Peyer's patch (tissue), 4 donors: ENCODE measurements at regions not wholly inside any gene's neighbourhood (a gene's known extent, or its start where the extent isn't known, plus 50 kb on each side); places are given as distances from the start of the nearest gene placed in this dataset.
"Not testable (repeated sequence)": the region's sequence is repeated elsewhere in the genome, so short reads cannot be mapped to it uniquely, and the experiment has no call there.

ENCODE experiments used
- DNase-seq, 3 donors: peaks; one replicate each; pipeline ENCODE4 v3.0.0-alpha.2; 2017 to 2019
- H3K27ac ChIP-seq, 4 donors: fragments of 200-600 bp; sonication (generic); one replicate each; pipeline ENCODE4 v1.5.1; 2016 to 2019
- H3K27me3 ChIP-seq, 2 donors: fragments of 200-600 bp; sonication (generic); one replicate each; pipeline ENCODE4 v1.5.1; 2019
- H3K36me3 ChIP-seq, 3 donors: fragments of 200-600 bp; sonication (generic); one replicate each; pipeline ENCODE4 v1.5.1; 2016 to 2019
- H3K4me1 ChIP-seq, 4 donors: fragments of 200-600 bp; sonication (generic); one replicate each; pipeline ENCODE4 v1.5.1; 2016 to 2019
- H3K4me3 ChIP-seq, 4 donors: fragments of 200-600 bp; sonication (generic); 1 replicate in 3 of 4; 2 replicates in 1 of 4; pipeline ENCODE4 v1.5.1; 2016 to 2019; ENCODE audit warnings: mild to moderate bottlenecking in 1 of 4
- H3K9me3 ChIP-seq, 4 donors: fragments of 200-600 bp; sonication (generic); one replicate each; pipeline ENCODE4 v1.5.1; 2016 to 2019; ENCODE audit warnings: mild to moderate bottlenecking in 1 of 4
- POLR2A ChIP-seq, 2 donors: fragments of 450-650 bp; IDR thresholded peaks; one replicate each; pipeline ENCODE4 v1.5.1; 2017; ENCODE audit warnings: antibody characterized with exemption in 2 of 2, mild to moderate bottlenecking in 2 of 2, moderate library complexity in 2 of 2
- TF ChIP-seq, protein P1 (sequence below), 6 experiments: fragments of 450-650 bp in 4 of 6; fragments of 200-600 bp in 2 of 6; sonication (generic) in 1 of 6; IDR thresholded peaks; one replicate each; pipeline ENCODE4 v1.5.1; 2017 to 2019; ENCODE audit warnings: antibody characterized with exemption in 6 of 6, mild to moderate bottlenecking in 3 of 6, moderate library complexity in 1 of 6

GRCh38 chrY:16645991-16646390, 1234.0 kb downstream of the CDY2B start:
- no peaks in the 10 kb centered on the region for H3K4me1 ChIP-seq
- no peaks in the 10 kb centered on the region for H3K27me3 ChIP-seq
- H3K36me3 ChIP-seq: no peaks in the 10 kb centered on the region
- TF ChIP-seq POLR2A (IDR thresholded peaks at IDR 0.05): no peak
- H3K9me3 ChIP-seq: no peaks in the 10 kb centered on the region
- DNase-seq: no peak
- H3K4me3 ChIP-seq: no peak overlapping the region
- no peak overlapping the region for H3K27ac ChIP-seq

GRCh38 chrY:16645449-16645848, 1234.6 kb downstream of the CDY2B start:
- no peak for DNase-seq
- H3K27me3 ChIP-seq: no peaks in the 10 kb centered on the region
- no peaks in the 10 kb centered on the region for H3K4me1 ChIP-seq
- H3K27ac ChIP-seq: no peak overlapping the region
- TF ChIP-seq, protein P1, sequence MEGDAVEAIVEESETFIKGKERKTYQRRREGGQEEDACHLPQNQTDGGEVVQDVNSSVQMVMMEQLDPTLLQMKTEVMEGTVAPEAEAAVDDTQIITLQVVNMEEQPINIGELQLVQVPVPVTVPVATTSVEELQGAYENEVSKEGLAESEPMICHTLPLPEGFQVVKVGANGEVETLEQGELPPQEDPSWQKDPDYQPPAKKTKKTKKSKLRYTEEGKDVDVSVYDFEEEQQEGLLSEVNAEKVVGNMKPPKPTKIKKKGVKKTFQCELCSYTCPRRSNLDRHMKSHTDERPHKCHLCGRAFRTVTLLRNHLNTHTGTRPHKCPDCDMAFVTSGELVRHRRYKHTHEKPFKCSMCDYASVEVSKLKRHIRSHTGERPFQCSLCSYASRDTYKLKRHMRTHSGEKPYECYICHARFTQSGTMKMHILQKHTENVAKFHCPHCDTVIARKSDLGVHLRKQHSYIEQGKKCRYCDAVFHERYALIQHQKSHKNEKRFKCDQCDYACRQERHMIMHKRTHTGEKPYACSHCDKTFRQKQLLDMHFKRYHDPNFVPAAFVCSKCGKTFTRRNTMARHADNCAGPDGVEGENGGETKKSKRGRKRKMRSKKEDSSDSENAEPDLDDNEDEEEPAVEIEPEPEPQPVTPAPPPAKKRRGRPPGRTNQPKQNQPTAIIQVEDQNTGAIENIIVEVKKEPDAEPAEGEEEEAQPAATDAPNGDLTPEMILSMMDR (IDR thresholded peaks at IDR 0.05): no peak
- no peak for TF ChIP-seq POLR2A (IDR thresholded peaks at IDR 0.05)
- no peaks in the 10 kb centered on the region for H3K36me3 ChIP-seq
- no peak overlapping the region for H3K4me3 ChIP-seq
- no peaks in the 10 kb centered on the region for H3K9me3 ChIP-seq

DNA sequence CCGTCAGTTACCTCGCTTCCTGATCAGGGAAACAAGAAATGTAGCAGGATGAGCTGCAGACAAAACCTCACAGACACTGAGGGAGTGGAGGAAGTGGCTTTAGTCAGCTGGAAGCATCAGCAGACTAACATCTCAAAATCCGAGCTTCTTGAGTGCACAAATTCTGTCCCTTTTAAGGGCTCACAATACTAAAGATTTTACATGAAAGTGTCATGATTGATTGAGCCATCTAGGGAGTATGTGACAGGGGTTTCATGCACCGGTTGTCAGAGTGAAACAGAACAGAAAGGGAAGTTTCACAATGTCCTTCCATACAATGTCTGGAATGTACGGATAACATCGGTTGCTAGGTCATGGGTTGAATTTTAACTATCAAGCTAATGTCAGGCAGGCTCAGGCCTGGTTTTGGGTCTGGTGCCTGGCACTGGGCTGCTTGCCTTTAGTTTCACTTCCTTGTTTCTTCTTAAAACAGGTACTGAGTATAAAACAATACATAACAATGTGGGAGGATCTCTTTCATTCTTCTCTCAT, 1235.7 kb downstream of the CDY2B start:
- no peaks in the 10 kb centered on the region for H3K27me3 ChIP-seq
- no peaks in the 10 kb centered on the region for H3K36me3 ChIP-seq
- no peaks in the 10 kb centered on the region for H3K4me1 ChIP-seq
- DNase-seq: no peak
- peak overlapping the region in 1 of 4 donors; percentile 36 for H3K27ac ChIP-seq
- TF ChIP-seq, protein P1 (IDR thresholded peaks at IDR 0.05): no peak
- TF ChIP-seq POLR2A (IDR thresholded peaks at IDR 0.05): no peak
- no peaks in the 10 kb centered on the region for H3K9me3 ChIP-seq
- H3K4me3 ChIP-seq: no peak overlapping the region

- no peaks in the 10 kb centered on the region for H3K27me3 ChIP-seq
- H3K36me3 ChIP-seq: no peaks in the 10 kb centered on the region
- no peak overlapping the region for H3K27ac ChIP-seq
- H3K4me3 ChIP-seq: no peak overlapping the region
- DNase-seq: no peak
- no peak for TF ChIP-seq POLR2A (IDR thresholded peaks at IDR 0.05)
- TF ChIP-seq, protein P1 (IDR thresholded peaks at IDR 0.05): peak in 1 of 6 experiments; percentile 19
- H3K4me1 ChIP-seq: no peaks in the 10 kb centered on the region
- H3K9me3 ChIP-seq: no peaks in the 10 kb centered on the region
Observed at GRCh38 chrY:16639777-16640176, 1240.2 kb downstream of the CDY2B start.

DNA sequence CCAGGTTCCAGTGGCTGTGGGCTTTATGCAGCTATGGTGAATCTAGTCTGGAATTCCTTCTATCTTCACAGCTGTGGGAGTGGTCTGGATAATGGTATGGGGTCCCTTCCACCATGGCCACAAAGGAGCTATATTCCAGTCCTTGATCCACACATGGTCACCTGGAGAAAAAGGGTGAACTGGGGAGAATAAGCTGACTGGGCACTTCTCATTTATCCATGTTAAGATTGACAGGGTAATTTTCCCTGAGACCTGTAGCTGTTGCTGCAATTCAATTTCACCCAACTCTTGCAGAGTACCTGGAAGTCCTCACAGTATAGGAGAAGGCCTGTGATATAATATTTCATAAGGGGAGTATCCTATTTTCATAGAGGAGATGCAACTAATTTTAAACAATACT, 1241.3 kb downstream of the CDY2B start:
- H3K27ac ChIP-seq, H3K4me3 ChIP-seq, H3K9me3 ChIP-seq, H3K27me3 ChIP-seq, H3K4me1 ChIP-seq, DNase-seq, H3K36me3 ChIP-seq: not testable (repeated sequence)

DNA sequence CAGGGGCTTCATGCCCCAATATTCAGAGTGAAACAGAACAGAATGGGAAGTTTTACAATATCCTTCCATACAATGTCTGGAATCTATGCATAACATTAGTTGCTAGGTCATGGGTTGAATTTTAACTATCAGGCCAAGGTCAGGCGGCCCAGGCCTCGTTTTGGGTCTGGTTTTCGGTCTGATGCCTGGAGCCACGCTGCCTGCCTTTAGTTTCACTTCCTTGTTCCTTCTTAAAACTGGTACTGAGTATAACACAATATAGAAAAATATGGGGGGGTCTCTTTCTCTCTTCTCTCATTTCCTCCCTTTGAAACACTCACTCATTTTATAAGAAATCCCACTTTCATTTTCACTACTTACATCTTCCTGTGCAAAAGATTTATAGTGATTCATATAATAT, 1243.8 kb downstream of the CDY2B start:
- no peak for DNase-seq
- Histone ChIP-seq H3K4me3 (no peak overlapping the region), H3K9me3 (no peaks in the 10 kb centered on the region), H3K4me1 (no peaks in the 10 kb centered on the region), H3K36me3 (no peaks in the 10 kb centered on the region), H3K27ac (no peak overlapping the region), H3K27me3 (no peaks in the 10 kb centered on the region)
- TF ChIP-seq, protein P1 (IDR thresholded peaks at IDR 0.05): no peak
- TF ChIP-seq POLR2A (IDR thresholded peaks at IDR 0.05): no peak

DNA sequence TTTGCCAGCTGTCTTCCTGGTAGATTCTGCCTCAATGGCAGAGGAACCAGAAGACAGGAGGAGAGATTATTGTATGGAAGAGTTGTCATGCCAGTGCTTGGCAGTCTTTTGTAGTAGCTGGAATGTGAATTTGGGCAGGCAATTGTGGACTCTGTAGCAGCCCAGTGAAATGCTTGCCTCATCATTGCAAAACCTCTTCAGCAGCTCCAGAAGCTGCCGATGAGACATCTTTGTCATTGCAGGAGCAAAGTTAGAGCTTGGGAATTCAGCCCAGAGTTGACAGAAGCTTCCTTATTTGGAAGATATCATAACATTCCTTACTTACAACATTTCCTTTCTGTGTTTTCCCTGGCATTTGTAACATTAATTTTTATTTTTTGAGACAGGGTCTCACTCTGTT, 1250.9 kb downstream of the CDY2B start:
- no peak overlapping the region for H3K27ac ChIP-seq
- TF ChIP-seq POLR2A (IDR thresholded peaks at IDR 0.05): no peak
- TF ChIP-seq, protein P1 (IDR thresholded peaks at IDR 0.05): no peak
- no peak for DNase-seq

More for the DNA sequence above, 1250.9 kb downstream of the CDY2B start:
- Histone ChIP-seq H3K9me3 (no peaks in the 10 kb centered on the region), H3K4me3 (no peak overlapping the region), H3K4me1 (no peaks in the 10 kb centered on the region), H3K36me3 (no peaks in the 10 kb centered on the region), H3K27me3 (no peaks in the 10 kb centered on the region)
